Keratinocyte (primary cell): ENCODE measurements at regions not wholly inside any gene's neighbourhood (a gene's known extent, or its start where the extent isn't known, plus 50 kb on each side); places are given as distances from the start of the nearest gene placed in this dataset.
"Not testable (repeated sequence)": the region's sequence is repeated elsewhere in the genome, so short reads cannot be mapped to it uniquely, and the experiment has no call there.

ENCODE experiments used
- EZH2 ChIP-seq: IDR thresholded peaks from one replicate; pipeline ENCODE4 v1.6.1; 2012; ENCODE audit warnings: inconsistent platforms, mild to moderate bottlenecking, low read length, moderate library complexity
- TF ChIP-seq, protein P1 (sequence below), 3 experiments: IDR thresholded peaks in 1 of 3; conservative IDR thresholded peaks in 1 of 3; optimal IDR thresholded peaks in 1 of 3; 2 replicates in 2 of 3; 3 replicates in 1 of 3; pipeline versions ENCODE3 to v1.5.1; 2011; ENCODE audit warnings: low read length in 3 of 3, mild to moderate bottlenecking in 3 of 3, moderate library complexity in 2 of 3, control low read depth in 1 of 3, inconsistent platforms in 1 of 3; ENCODE audit not compliant: insufficient read depth in 2 of 3; ENCODE audit errors: extremely low read depth in 1 of 3

DNA sequence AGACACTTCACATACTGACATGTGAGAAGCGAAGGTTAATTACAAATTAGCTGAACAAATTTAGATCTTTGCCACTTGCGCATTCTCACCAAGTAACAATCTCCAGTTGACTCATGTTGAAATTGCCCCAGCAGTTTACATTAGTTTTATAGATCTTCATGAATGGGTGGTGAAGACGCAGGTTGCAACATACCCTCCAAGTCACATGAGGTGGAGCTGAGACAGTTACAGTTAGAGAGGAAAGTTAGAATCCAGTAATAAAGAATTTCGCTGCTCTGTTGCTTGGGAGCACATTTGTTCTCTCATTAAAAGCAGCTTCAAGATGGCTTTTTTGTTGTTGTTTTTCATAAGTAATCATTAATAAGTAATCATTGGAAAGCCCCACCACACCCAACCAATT is 119.7 kb downstream of the LAT start:
- TF ChIP-seq, protein P1, sequence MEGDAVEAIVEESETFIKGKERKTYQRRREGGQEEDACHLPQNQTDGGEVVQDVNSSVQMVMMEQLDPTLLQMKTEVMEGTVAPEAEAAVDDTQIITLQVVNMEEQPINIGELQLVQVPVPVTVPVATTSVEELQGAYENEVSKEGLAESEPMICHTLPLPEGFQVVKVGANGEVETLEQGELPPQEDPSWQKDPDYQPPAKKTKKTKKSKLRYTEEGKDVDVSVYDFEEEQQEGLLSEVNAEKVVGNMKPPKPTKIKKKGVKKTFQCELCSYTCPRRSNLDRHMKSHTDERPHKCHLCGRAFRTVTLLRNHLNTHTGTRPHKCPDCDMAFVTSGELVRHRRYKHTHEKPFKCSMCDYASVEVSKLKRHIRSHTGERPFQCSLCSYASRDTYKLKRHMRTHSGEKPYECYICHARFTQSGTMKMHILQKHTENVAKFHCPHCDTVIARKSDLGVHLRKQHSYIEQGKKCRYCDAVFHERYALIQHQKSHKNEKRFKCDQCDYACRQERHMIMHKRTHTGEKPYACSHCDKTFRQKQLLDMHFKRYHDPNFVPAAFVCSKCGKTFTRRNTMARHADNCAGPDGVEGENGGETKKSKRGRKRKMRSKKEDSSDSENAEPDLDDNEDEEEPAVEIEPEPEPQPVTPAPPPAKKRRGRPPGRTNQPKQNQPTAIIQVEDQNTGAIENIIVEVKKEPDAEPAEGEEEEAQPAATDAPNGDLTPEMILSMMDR (optimal IDR thresholded peaks at IDR 0.05 in 1 of 3, IDR thresholded peaks at IDR 0.05 in 1 of 3, conservative IDR thresholded peaks at IDR 0.05 in 1 of 3; ENCODE audit: extremely low read depth in 1 of 3, insufficient read depth in 2 of 3, low read length in 3 of 3), result not testable (repeated sequence)
- not testable (repeated sequence) for TF ChIP-seq EZH2
